H7 (cell line): ENCODE measurements at regions not wholly inside any gene's neighbourhood (a gene's known extent, or its start where the extent isn't known, plus 50 kb on each side); places are given as distances from the start of the nearest gene placed in this dataset.

Experiments
- DNase-seq: peaks from one replicate; pipeline ENCODE4 v3.0.0; 2012
- H3K27me3 ChIP-seq: 2 replicates; pipeline ENCODE4 v1.6.0; 2011; ENCODE audit warnings: mild to moderate bottlenecking, low read length; ENCODE audit not compliant: control insufficient read depth, insufficient read depth
- H3K36me3 ChIP-seq: replicated peaks from 2 replicates; pipeline ENCODE4 v1.5.1; 2011; ENCODE audit warnings: low read length; ENCODE audit not compliant: control insufficient read depth, insufficient read depth
- H3K4me3 ChIP-seq: 2 replicates; pipeline ENCODE4 v1.5.1; 2011; ENCODE audit warnings: low read depth, mild to moderate bottlenecking, control low read depth, low read length, moderate library complexity; ENCODE audit not compliant: insufficient read depth

GRCh38 chr19:31402529-31403316 lies 53.5 kb upstream of the TSHZ3 start:
- Histone ChIP-seq H3K27me3 (no peaks in the 10 kb centered on the region), H3K4me3 (no peak overlapping the region), H3K36me3 (no peaks in the 10 kb centered on the region)
- no peak for DNase-seq

DNA sequence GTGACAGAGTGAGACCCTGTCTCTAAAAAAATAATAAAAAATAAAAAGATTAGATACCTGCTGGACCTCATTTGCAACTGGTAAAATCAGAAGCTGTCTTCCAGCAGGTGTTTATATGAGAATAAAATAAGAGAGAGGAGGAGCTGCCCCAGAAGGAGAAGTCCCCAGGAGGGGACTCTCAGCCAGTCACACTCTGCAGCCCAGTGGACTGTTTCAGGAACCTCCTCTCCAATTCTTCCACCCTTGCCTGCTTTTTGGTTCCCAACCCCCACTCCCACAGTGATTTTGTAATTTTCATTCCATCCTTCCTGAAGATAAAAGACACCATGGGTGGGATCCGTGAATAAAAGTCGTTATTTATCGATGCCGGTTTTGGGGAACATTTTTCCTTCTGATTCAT lies 56.9 kb upstream of the TSHZ3 start:
- no peak for DNase-seq
- no peaks in the 10 kb centered on the region for H3K27me3 ChIP-seq
- H3K4me3 ChIP-seq, result no peak overlapping the region
- H3K36me3 ChIP-seq, result no peaks in the 10 kb centered on the region

- Histone ChIP-seq H3K4me3 (no peak overlapping the region), H3K27me3 (no peaks in the 10 kb centered on the region), H3K36me3 (no peaks in the 10 kb centered on the region)
- no peak for DNase-seq
Observed at GRCh38 chr19:31408460-31409124, 59.4 kb upstream of the TSHZ3 start.

DNA sequence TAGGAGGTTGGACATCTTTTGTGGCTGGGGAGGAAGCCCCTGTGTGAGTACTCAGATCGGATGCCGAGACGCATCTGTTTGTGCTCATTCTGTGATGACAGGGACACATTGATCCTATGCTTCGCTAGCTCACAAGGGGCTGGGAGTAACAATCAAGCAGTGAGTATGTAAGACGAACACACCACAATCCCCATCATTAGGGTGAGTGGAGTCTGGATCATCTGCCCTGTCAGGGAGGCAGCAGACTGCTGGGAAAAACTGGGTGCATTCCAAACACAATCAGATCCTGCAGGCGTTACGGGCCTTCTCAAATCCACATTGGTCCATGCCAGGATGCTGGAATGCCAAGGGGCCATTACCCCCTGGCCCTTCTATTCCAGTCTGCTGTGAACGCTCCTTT lies 64.1 kb upstream of the TSHZ3 start:
- Histone ChIP-seq H3K27me3 (no peaks in the 10 kb centered on the region), H3K36me3 (no peaks in the 10 kb centered on the region), H3K4me3 (no peak overlapping the region)
- DNase-seq, result no peak

DNA sequence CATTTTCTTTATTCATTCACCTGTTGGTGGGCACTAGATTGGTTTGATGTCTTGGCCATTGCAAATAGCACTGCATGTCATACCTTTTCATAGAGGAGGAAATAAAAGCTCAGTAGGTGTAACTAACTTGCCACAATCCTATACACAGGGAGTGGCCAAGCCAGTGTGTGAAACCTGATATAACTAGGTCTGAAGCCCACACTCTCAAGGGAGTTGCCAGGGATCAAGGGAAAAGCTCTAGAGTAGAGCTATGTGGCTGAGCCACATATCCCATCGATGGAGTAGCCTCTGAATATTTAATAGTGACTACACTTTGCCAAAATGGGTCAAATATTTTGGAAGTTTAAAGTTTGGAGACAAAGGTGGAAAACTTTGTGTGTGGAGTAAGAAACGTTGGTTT lies 66.1 kb upstream of the TSHZ3 start:
- H3K27me3 ChIP-seq, result no peaks in the 10 kb centered on the region
- DNase-seq, result no peak
- H3K36me3 ChIP-seq, result no peaks in the 10 kb centered on the region
- no peak overlapping the region for H3K4me3 ChIP-seq

DNA sequence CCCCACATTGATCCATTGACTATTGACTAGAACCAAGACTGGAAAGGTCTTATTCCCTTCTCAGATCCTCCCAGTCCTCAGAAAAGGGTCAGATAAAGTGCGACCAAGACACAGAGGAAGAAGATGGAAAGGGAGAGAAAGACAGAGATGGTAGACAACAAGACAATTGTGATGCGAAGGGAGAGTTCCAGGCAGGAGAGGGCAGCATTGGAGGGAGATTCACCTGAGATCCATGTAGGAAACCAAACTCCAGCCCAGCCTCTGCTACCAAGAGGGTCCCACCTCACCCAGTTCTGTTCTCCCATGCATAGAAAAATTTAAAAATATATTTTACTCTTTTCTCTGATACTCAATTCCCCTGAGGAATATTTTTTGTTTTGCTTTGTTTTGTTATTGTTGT lies 67.3 kb upstream of the TSHZ3 start:
- DNase-seq, result no peak
- no peaks in the 10 kb centered on the region for H3K27me3 ChIP-seq

DNA sequence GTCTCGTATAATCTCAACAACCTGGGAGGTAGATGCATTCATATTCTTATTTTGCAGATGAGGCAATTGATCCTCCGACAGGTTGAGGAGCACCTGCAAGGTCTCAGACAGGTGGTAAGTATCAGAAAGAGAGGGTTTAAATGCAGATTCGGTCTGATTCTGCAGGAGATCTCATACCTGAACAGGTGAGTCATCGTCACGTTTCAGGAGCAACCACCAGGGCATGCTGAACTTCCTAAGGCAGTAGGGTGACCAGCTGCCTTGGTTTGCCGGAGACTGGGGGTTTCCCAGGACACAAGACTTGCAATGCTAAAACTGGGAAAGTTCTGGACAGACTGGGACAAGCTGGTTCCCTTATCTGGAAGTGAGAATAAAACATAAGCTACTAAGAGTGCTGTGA lies 68.8 kb upstream of the TSHZ3 start:
- no peaks in the 10 kb centered on the region for H3K27me3 ChIP-seq
- peak; percentile 53 for DNase-seq
- no peak overlapping the region for H3K4me3 ChIP-seq
- H3K36me3 ChIP-seq, result no peaks in the 10 kb centered on the region

More for the DNA sequence above, 67.3 kb upstream of the TSHZ3 start:
- Histone ChIP-seq H3K4me3 (no peak overlapping the region), H3K36me3 (no peaks in the 10 kb centered on the region)

- Histone ChIP-seq H3K36me3 (no peaks in the 10 kb centered on the region), H3K4me3 (no peak overlapping the region), H3K27me3 (no peaks in the 10 kb centered on the region)
- DNase-seq, result peak; percentile 78
Observed at GRCh38 chr19:31418692-31419430, 69.6 kb upstream of the TSHZ3 start.

DNA sequence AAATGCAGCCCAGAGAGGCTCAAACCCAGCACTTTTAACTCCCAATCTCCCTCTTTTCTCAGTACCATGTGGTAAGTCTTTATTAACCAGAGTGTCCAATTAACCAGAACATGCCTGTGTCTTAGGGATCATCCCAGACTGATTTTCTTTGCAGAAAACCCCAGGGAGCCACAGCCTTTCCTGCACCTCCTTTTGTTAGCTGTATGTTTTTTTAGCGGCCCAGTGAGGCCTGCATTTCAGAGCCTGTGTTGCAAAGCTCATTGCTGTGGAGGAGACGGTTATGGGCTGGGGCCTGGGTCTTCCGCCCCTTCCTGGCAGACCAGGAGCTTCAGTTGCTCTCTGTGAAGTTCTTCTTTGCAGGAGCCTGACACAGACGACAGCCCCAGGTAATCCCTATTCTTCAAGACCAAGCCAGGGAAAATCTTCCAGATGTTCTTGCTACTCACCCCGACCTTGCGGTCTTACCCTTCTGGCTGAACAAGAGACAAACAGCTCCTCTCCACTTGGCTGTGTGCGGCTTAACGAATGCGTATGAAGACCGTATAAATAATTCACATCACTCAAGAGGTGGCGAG lies 70.7 kb upstream of the TSHZ3 start:
- H3K36me3 ChIP-seq, result no peaks in the 10 kb centered on the region
- no peaks in the 10 kb centered on the region for H3K27me3 ChIP-seq
- DNase-seq, result peak; percentile 26
- no peak overlapping the region for H3K4me3 ChIP-seq

GRCh38 chr19:31421082-31421481 lies 71.8 kb upstream of the TSHZ3 start:
- no peak for DNase-seq
- Histone ChIP-seq H3K4me3 (no peak overlapping the region), H3K36me3 (no peaks in the 10 kb centered on the region), H3K27me3 (no peaks in the 10 kb centered on the region)

- Histone ChIP-seq H3K27me3 (no peaks in the 10 kb centered on the region), H3K4me3 (no peak overlapping the region), H3K36me3 (no peaks in the 10 kb centered on the region)
- peak; percentile 26 for DNase-seq
Observed at GRCh38 chr19:31421856-31422255, 72.6 kb upstream of the TSHZ3 start.

DNA sequence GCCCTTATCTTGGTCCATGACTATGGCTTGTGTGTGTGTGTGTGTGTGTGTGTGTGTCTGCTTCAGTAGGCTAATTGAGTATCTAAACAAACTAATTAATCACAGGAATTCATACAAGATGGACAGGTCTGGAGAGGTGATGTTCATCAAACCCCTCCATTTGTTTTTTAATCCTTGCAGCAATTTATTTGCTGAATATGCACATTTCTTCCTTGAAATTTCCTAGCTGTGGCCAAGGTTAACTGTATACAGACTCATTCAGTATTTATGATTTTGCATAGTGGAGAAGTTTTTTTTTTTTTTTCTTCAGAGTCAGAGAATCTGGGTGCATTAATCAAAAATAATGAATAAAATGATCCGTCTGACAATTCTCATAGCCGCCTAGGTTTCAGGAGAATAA lies 74.7 kb upstream of the TSHZ3 start:
- H3K4me3 ChIP-seq, result no peak overlapping the region
- DNase-seq, result no peak
- H3K36me3 ChIP-seq, result no peaks in the 10 kb centered on the region
- no peaks in the 10 kb centered on the region for H3K27me3 ChIP-seq

DNA sequence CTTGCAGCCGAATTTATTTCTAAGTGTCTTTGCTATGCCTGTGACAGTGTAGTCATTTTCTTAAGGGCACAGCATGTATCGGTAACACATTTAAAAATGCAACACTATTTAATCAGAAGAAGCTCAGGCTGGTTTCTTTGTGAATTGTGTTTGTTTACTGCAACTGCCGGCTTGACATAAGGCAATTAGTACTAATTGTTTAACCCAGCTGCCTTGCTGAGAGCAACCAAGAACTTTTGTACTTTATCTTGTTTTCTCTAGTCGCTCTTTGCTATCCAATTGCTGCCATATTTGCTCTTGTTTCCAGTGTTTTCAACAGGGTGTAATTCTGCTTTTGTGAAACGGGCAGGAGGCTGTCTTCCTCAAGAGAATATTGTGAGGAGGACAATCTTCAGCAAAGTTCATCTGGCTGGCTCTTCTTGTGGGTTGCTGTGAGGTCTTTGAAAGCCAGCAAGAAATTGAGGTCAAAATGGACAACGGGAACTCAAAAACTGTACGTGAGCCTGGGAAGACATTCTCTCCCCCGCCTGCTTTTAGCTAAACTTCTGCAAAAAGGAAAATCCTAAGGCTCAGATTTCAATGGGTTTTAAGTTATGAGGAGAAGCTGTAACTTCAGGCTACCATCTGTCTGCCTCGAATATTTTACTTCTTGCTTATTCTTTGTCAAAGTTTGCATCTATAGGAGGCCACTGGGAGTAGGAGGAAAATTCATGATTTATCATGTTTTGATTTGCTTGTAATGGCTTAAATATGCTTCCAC lies 75.8 kb upstream of the TSHZ3 start:
- DNase-seq, result no peak
- Histone ChIP-seq H3K4me3 (no peak overlapping the region), H3K36me3 (no peaks in the 10 kb centered on the region), H3K27me3 (no peaks in the 10 kb centered on the region)

- Histone ChIP-seq H3K27me3 (no peaks in the 10 kb centered on the region), H3K36me3 (no peaks in the 10 kb centered on the region), H3K4me3 (no peak overlapping the region)
- DNase-seq, result no peak
Observed at GRCh38 chr19:31427857-31428256, 78.6 kb upstream of the TSHZ3 start.
